Tibial nerve (tissue), 4 donors: ENCODE measurements at regions not wholly inside any gene's neighbourhood (a gene's known extent, or its start where the extent isn't known, plus 50 kb on each side); places are given as distances from the start of the nearest gene placed in this dataset.
A peak's percentile ranks its signal among the peaks of the same experiment; 100 is the strongest.

Source experiments
- DNase-seq, 2 donors: peaks; one replicate each; pipeline ENCODE4 v3.0.0-alpha.2; 2019; ENCODE audit warnings: low spot score in 2 of 2
- H3K27ac ChIP-seq, 4 donors: fragments of 200-600 bp; sonication (generic) in 3 of 4; one replicate each; pipeline ENCODE4 v1.5.1; 2017 to 2019; ENCODE audit warnings: mild to moderate bottlenecking in 1 of 4
- H3K27me3 ChIP-seq, 2 donors: fragments of 200-600 bp; sonication (generic) in 1 of 2; one replicate each; pipeline versions ENCODE4 v1.5.1 to v1.6.0; 2017 to 2019
- H3K36me3 ChIP-seq, 3 donors: fragments of 200-600 bp; sonication (generic); one replicate each; pipeline ENCODE4 v1.5.1; 2018 to 2019
- H3K4me1 ChIP-seq, 4 donors: fragments of 200-600 bp; sonication (generic) in 3 of 4; one replicate each; pipeline ENCODE4 v1.5.1; 2017 to 2019
- H3K4me3 ChIP-seq, 4 donors: fragments of 200-600 bp; sonication (generic) in 3 of 4; one replicate each; pipeline ENCODE4 v1.5.1; 2017 to 2019; ENCODE audit warnings: mild to moderate bottlenecking in 1 of 4, moderate library complexity in 1 of 4
- H3K9me3 ChIP-seq, 4 donors: fragments of 200-600 bp; sonication (generic) in 3 of 4; one replicate each; pipeline ENCODE4 v1.5.1; 2017 to 2019
- EP300 ChIP-seq, 2 donors: sonication (generic); formaldehyde crosslinking; IDR thresholded peaks; one replicate each; pipeline ENCODE4 v1.6.1; 2017; ENCODE audit warnings: antibody characterized with exemption in 2 of 2, mild to moderate bottlenecking in 1 of 2
- POLR2A ChIP-seq, 2 donors: fragments of 450-650 bp; IDR thresholded peaks; one replicate each; pipeline ENCODE4 v1.6.1; 2017; ENCODE audit warnings: antibody characterized with exemption in 2 of 2, mild to moderate bottlenecking in 2 of 2, moderate library complexity in 2 of 2
- WGBS, 2 donors: methylation state at CpG; one replicate each; pipeline ENCODE4 v1.1.5; 2018; 5-methylcytosine and 5-hydroxymethylcytosine counted together
- TF ChIP-seq, protein P1 (sequence below), 5 experiments: fragments of 200-600 bp in 3 of 5; fragments of 450-650 bp in 2 of 5; sonication (generic) in 3 of 5; IDR thresholded peaks; one replicate each; pipeline ENCODE4 v1.5.1; 2016 to 2019; ENCODE audit warnings: antibody characterized with exemption in 5 of 5, mild to moderate bottlenecking in 3 of 5, moderate library complexity in 2 of 5

DNA sequence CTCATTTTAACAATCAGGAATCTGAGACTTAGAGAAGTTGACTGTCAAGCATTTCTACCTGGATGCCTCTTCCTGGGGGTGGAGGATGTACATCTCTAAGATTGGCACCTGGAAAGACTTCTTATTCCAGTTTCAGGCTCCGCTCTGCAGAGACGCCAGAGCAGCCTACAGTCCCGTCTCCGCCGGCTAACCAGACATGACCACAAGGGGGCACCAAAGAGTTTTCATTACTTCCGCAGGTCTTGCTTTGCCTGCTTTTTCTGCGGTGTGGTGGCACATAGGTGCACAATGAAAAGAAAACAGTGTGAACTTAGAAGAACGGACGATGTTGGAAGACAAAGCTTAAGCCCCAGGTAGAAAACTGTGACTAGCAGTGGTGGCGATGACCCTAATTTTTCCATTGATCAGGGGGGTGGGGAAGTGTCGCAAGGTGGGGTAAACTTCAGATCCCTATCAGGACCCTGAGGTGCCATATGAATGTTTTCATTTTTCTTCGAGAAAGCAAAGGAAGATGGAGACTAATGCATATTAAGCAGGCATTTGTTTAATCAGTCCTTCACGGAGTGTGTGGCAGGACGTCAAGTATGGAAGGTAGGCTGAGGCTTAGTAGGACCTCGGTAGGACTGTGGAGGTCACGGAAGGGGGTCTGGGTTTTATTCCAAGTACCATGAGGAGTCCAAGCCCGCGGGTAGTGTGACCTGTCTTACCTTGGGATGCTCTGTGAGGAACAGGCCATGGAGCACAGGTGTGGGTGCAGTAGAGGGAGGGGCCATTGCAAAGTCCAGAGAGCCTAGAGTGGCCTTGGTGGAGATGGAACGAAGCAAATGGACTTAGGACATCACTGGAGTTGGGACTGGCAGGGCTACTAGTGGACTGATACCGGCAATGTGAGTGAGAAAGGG is 60.1 kb upstream of the SORCS3 start:
- TF ChIP-seq, protein P1, sequence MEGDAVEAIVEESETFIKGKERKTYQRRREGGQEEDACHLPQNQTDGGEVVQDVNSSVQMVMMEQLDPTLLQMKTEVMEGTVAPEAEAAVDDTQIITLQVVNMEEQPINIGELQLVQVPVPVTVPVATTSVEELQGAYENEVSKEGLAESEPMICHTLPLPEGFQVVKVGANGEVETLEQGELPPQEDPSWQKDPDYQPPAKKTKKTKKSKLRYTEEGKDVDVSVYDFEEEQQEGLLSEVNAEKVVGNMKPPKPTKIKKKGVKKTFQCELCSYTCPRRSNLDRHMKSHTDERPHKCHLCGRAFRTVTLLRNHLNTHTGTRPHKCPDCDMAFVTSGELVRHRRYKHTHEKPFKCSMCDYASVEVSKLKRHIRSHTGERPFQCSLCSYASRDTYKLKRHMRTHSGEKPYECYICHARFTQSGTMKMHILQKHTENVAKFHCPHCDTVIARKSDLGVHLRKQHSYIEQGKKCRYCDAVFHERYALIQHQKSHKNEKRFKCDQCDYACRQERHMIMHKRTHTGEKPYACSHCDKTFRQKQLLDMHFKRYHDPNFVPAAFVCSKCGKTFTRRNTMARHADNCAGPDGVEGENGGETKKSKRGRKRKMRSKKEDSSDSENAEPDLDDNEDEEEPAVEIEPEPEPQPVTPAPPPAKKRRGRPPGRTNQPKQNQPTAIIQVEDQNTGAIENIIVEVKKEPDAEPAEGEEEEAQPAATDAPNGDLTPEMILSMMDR (IDR thresholded peaks at IDR 0.05): peak; percentile 55 to 81 (median 72)
- TF ChIP-seq POLR2A (IDR thresholded peaks at IDR 0.05): no peak
- H3K27me3 ChIP-seq: no peaks in the 10 kb centered on the region
- H3K4me1 ChIP-seq: peaks cover 0 to 10% (median 0%) of the 10 kb centered on the region in 4 donors
- DNase-seq: peak; percentile 59 to 83
- no peaks in the 10 kb centered on the region for H3K36me3 ChIP-seq
- H3K4me3 ChIP-seq: no peak overlapping the region
- no peaks in the 10 kb centered on the region for H3K9me3 ChIP-seq
- 43 to 45% methylated on average over 20 of the region's 20 CpGs for WGBS, 2 donors
- no peak overlapping the region for H3K27ac ChIP-seq

- 71 to 80% methylated on average over 5 of the region's 5 CpGs for WGBS, 2 donors
- no peak for TF ChIP-seq EP300 (IDR thresholded peaks at IDR 0.05)
- TF ChIP-seq, protein P1 (IDR thresholded peaks at IDR 0.05): no peak
- no peak for TF ChIP-seq POLR2A (IDR thresholded peaks at IDR 0.05)
These were observed 59.0 kb upstream of the SORCS3 start for GRCh38 chr10:104581884-104582601.

GRCh38 chr10:104582602-104582951 is 58.5 kb upstream of the SORCS3 start:
- H3K36me3 ChIP-seq: no peaks in the 10 kb centered on the region
- TF ChIP-seq, protein P1 (IDR thresholded peaks at IDR 0.05): no peak
- TF ChIP-seq EP300 (IDR thresholded peaks at IDR 0.05) (no peak), POLR2A (IDR thresholded peaks at IDR 0.05) (no peak)
- H3K27ac ChIP-seq: no peak overlapping the region
- 68 to 75% methylated on average over 4 of the region's 4 CpGs for WGBS, 2 donors
- H3K9me3 ChIP-seq: no peaks in the 10 kb centered on the region
- H3K4me3 ChIP-seq: no peak overlapping the region
- no peak for DNase-seq
- no peaks in the 10 kb centered on the region for H3K27me3 ChIP-seq
- H3K4me1 ChIP-seq: peaks cover 0 to 10% (median 0%) of the 10 kb centered on the region in 4 donors

More at GRCh38 chr10:104581884-104582601, 59.0 kb upstream of the SORCS3 start:
- no peak for DNase-seq
- H3K4me1 ChIP-seq: peaks cover 0 to 10% (median 0%) of the 10 kb centered on the region in 4 donors
- H3K27ac ChIP-seq: no peak overlapping the region
- no peaks in the 10 kb centered on the region for H3K9me3 ChIP-seq
- no peaks in the 10 kb centered on the region for H3K36me3 ChIP-seq
- no peak overlapping the region for H3K4me3 ChIP-seq
- no peaks in the 10 kb centered on the region for H3K27me3 ChIP-seq

DNA sequence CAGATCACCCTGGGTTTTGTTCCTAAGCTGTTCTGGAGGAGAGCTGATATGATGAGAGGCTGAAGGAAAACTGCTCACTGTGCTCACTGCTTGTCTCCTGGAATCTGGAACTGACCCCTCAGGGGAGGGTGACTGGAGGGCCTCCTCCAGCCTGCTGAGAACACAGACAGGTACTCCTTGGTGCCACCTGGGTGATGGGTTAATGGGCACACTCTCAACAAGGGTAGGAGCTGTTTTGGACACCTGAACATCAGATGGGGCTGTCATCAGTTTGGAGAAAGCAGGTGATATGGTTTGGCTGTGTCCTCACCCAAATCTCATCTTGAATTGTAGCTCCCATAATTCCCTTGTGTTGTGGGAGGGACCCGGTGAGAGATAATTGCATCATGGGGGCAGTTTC is 58.1 kb upstream of the SORCS3 start:
- TF ChIP-seq EP300 (IDR thresholded peaks at IDR 0.05) (no peak), POLR2A (IDR thresholded peaks at IDR 0.05) (no peak)
- TF ChIP-seq, protein P1 (IDR thresholded peaks at IDR 0.05): no peak
- H3K36me3 ChIP-seq: no peaks in the 10 kb centered on the region
- no peaks in the 10 kb centered on the region for H3K27me3 ChIP-seq
- no peak for DNase-seq
- H3K4me3 ChIP-seq: no peak overlapping the region
- no peaks in the 10 kb centered on the region for H3K9me3 ChIP-seq
- H3K27ac ChIP-seq: no peak overlapping the region
- WGBS, 2 donors: 84 to 86% methylated on average over 1 of the region's 1 CpG
- H3K4me1 ChIP-seq: peaks cover 0 to 10% (median 0%) of the 10 kb centered on the region in 4 donors

DNA sequence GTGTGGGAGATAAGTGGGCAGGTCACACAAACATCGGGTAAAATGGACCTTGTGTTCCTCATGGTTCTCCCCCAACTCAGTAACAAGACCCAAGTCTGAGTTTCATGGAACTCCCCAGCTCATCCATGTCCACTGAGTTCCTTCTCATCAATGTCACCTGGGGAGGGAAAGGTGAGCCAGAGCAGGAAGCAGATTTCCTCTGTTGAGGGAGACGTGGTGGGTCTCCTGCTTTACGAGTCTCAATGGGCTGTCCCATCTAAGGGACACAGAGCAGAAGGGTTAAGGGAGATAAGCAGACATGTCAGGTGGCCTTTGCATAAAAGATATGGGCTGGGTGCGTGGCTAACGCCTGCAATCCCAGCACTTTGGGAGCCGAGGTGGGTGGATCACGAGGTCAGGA is 56.5 kb upstream of the SORCS3 start:
- Histone ChIP-seq H3K27ac (no peak overlapping the region), H3K27me3 (no peaks in the 10 kb centered on the region), H3K4me1 (peaks cover 0 to 10% (median 0%) of the 10 kb centered on the region in 4 donors), H3K4me3 (no peak overlapping the region), H3K9me3 (no peaks in the 10 kb centered on the region), H3K36me3 (no peaks in the 10 kb centered on the region)
- DNase-seq: no peak
- TF ChIP-seq EP300 (IDR thresholded peaks at IDR 0.05) (no peak), POLR2A (IDR thresholded peaks at IDR 0.05) (no peak)
- TF ChIP-seq, protein P1 (IDR thresholded peaks at IDR 0.05): no peak
- WGBS, 2 donors: 76 to 79% methylated on average over 7 of the region's 7 CpGs
